ENCODE measurements at regions not wholly inside any gene's neighbourhood (a gene's known extent, or its start where the extent isn't known, plus 50 kb on each side); places are given as distances from the start of the nearest gene placed in this dataset.
"Not testable (repeated sequence)": the region's sequence is repeated elsewhere in the genome, so short reads cannot be mapped to it uniquely, and the experiment has no call there.

- not testable (repeated sequence) for DNase-seq (ENCODE audit: low read depth in 2 of 2)
Measured at GRCh38 chr4:118502967-118503366, 150.2 kb upstream of the PRSS12 start.

GRCh38 chr4:118504927-118505326 lies 152.1 kb upstream of the PRSS12 start:
- not testable (repeated sequence) for DNase-seq (ENCODE audit: low read depth in 2 of 2)

DNA sequence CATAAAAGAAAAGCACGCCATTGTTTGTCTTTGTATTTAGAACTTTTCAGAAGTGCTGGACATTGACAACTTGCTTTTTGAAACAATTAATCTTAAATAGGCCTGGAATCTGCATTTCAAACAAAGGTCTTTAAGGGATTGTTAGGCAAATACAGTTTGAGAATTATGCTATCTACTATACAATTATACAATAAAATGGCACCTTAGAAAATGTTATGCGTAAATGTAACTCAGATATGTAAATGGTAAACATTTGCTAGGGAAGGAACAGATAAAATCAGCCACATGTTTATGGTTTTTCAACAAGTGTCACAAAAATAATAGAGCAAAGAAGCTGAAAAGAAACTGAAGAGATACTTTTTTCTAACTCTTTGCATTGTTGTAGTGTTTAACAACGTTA lies 152.7 kb upstream of the PRSS12 start:
- DNase-seq (ENCODE audit: low read depth in 2 of 2): not testable (repeated sequence)

GRCh38 chr4:118512870-118513269 lies 160.1 kb upstream of the PRSS12 start:
- DNase-seq (ENCODE audit: low read depth in 2 of 2): not testable (repeated sequence)

GRCh38 chr4:118514332-118514731 lies 161.5 kb upstream of the PRSS12 start:
- not testable (repeated sequence) for DNase-seq (ENCODE audit: low read depth in 2 of 2)

- not testable (repeated sequence) for DNase-seq (ENCODE audit: low read depth in 2 of 2)
Measured at GRCh38 chr4:118516107-118516506, 163.3 kb upstream of the PRSS12 start.

GRCh38 chr4:118530107-118530506 lies 155.1 kb upstream of the METTL14 start:
- not testable (repeated sequence) for DNase-seq (ENCODE audit: low read depth in 2 of 2)

DNA sequence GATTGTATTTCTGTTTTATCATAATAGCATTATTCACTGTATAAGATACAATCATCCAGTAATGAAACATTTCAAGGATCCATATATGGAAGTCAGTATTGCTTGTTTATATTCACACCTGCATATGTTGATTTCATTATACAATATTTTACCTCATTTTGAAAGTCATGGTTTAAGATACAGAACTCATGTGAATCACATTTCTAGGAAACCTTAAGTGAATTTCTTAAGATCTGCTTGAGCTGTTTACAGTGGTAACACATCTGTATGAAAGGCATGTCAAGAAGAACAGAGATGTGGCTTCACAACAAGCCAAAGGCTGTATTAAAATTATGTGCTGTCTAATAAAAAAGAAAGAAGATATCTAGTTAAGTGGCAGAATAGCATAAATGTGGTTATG lies 153.2 kb upstream of the METTL14 start:
- DNase-seq (ENCODE audit: low read depth in 2 of 2): not testable (repeated sequence)

- DNase-seq (ENCODE audit: low read depth in 2 of 2): not testable (repeated sequence)
Measured at GRCh38 chr4:118535788-118536187, 149.4 kb upstream of the METTL14 start.

- DNase-seq (ENCODE audit: low read depth in 2 of 2): not testable (repeated sequence)
Measured at GRCh38 chr4:118539412-118540077, 145.6 kb upstream of the METTL14 start.

GRCh38 chr4:118556576-118556975 lies 128.6 kb upstream of the METTL14 start:
- DNase-seq (ENCODE audit: low read depth in 2 of 2): not testable (repeated sequence)

DNA sequence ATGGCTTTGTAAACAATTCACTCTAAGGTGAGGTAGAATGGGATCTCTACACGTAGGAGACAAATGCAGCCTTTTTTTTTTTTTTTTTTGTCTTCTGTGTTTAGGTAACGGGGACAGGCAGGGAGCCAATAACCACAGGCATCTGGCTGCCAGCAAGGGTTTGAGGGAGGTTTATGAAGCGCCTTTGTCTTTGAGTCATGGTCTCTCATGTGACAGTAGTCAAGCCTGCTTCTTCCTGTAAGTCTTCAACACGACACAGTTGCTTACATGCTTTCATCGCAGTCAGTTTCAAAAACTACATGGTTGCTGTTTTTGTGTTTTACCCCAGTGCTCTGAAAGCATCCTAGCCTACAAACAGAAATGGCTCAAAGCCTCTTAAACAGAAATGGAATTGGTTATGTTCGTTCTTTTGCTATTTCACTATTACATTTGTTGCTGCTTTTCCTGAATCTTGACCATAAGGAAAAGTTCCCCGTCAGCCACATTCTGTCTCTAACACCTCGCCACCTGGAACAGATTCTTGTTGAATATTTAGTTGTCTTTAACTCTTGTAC lies 127.8 kb upstream of the METTL14 start:
- no peak for DNase-seq (ENCODE audit: low read depth in 2 of 2)

DNA sequence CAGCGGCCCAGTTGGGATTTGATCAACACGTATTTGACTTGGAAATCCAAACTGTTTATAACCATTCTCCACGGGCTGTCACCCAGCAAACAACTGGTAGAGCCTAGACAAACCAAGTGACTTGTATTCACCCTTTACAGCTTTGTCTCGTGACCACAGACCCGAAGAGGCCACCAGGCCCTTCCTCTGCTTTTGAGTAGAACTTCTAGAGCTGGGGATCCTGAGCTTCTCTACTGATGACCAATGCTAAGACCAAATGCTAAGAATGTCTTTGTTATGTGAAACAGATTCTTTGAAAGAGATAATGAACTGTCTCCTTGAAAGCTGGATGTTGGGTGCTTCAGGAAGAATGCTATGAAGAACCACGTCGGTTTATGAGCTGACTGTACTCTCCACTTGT lies 127.0 kb upstream of the METTL14 start:
- DNase-seq (ENCODE audit: low read depth in 2 of 2): not testable (repeated sequence)

DNA sequence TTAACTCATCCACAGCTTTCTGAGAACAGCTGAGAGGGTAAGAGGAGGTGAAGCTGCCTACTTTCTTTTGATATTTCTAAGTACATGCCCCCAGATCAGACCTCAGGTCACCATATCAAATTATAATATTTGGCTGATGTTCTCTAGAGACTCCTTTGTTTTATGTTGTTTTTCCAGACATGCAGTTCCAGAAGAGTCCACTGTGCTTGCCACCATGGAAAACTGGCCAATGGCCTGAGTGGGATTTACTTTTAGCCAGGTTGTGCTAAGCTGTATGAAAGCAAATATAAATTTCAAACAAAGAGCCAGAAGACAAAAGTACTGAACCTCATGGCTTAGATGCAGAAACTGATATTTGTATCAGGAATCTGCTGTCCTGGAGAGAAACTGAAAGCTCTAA lies 123.6 kb upstream of the METTL14 start:
- not testable (repeated sequence) for DNase-seq (ENCODE audit: low read depth in 2 of 2)

DNA sequence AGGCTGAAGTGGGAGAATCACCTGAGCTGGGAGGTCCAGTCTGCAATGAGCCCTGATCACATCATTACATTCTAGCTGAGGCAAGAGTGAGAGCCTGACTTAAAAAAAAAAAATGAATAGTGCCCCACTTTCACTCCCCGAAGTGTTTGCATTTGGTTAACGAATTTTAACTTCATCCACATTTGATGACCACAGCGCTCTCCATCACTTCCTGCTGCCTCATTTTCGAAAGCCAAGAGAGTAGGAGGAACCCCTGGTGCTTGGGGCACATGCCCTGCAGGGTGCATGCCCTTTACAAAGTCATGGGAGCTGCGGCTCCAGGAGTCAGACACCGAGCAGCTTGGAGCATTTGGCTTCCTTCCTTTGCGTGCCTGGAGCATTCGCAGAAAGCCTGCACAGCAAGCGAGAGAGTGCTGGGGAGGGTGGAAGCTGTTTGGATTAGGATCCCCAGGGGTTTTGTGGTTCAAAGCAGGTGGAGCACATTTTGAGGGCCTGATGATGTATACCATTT lies 119.1 kb upstream of the METTL14 start:
- DNase-seq (ENCODE audit: low read depth in 2 of 2): not testable (repeated sequence)

GRCh38 chr4:118572991-118573390 lies 112.2 kb upstream of the METTL14 start:
- DNase-seq (ENCODE audit: low read depth in 2 of 2): not testable (repeated sequence)

GRCh38 chr4:118574251-118574913 lies 110.8 kb upstream of the METTL14 start:
- DNase-seq (ENCODE audit: low read depth in 2 of 2): not testable (repeated sequence)

DNA sequence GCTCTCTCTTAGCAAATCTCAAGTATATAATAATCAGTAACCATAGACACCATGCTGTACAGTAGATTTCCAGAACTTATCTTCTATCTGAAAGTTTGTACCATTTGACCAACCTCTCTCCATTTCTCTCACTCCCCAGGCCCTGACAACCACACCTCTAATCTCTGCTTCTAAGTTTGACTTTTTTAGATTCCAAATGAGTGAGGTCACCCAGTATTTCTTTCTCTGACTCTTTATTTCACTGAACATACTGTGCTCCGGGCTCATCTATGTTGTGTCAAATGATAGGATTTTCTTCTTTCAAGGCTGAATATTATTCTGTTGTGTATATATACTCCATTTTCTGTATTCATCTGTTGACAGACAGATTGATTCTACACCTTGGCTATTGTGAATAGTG lies 110.1 kb upstream of the METTL14 start:
- not testable (repeated sequence) for DNase-seq (ENCODE audit: low read depth in 2 of 2)

GRCh38 chr4:118575726-118576125 lies 109.5 kb upstream of the METTL14 start:
- not testable (repeated sequence) for DNase-seq (ENCODE audit: low read depth in 2 of 2)

DNA sequence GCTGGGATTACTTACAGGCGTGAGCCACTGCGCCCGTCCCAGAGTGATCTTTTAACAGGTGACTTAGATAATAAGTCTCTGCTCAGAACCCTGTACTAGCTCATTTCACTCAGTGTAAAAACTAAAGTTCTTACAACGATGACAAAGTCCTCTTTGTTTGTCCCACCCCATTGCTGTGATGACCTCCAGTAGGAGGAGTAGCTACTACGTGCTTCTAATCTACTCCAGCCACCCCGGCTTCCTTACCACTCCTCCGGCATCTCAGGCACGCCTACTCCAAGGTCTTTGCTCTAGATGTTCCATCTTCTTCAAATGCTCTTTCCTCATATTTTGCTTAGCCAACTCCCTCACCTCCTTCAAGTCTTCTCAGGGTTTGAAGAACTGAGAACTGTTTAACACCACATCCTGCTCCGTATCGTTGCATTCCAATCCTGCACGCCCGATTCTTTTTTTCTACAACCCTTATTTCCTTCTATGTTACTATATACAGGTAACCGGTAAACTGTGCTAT lies 108.4 kb upstream of the METTL14 start:
- not testable (repeated sequence) for DNase-seq (ENCODE audit: low read depth in 2 of 2)

GRCh38 chr4:118585015-118585414 lies 100.2 kb upstream of the METTL14 start:
- DNase-seq (ENCODE audit: low read depth in 2 of 2): no peak

- DNase-seq (ENCODE audit: low read depth in 2 of 2): no peak
Measured at GRCh38 chr4:118586357-118586790, 98.8 kb upstream of the METTL14 start.
